HuH-7 (cell line): ENCODE measurements at regions not wholly inside any gene's neighbourhood (a gene's known extent, or its start where the extent isn't known, plus 50 kb on each side); places are given as distances from the start of the nearest gene placed in this dataset.

Experiments used
- DNase-seq: peaks from one replicate; pipeline ENCODE4 v3.0.0; 2011; ENCODE audit warnings: low spot score

DNA sequence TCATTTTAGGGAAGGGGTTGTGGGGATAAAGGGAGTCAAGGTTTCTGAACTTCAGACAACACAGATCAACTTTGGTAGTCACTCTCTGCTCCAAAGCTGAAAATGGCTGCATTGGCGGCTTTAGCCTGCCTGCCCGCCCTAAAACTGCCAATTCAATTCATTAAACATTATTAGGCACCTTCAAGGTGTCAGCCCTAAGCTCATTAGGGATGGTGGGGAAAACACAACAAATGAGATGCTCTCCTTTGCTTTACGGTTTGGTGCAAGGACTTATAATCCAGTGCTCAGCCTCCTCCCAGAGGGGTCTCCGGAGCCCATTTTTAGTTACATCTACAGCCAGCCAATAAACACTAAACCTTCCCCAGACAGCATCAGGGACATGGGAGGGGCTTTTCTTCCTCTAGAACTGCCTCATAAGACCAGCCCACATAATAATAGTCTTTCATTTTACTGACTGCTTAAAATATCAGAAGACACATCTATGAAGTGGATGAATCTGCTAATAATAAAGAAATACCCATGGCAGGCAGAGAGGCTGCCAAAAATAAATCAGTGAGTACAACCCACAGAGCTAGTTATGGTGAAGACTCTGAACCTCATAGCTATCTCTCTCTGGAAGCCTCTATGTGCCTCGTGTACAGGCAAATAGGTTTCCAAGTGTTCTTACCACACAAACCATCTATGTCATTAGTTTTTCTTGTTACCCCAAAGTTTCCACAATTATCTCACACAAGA lies 102.8 kb upstream of the NCAM1 start:
- DNase-seq, result no peak

DNA sequence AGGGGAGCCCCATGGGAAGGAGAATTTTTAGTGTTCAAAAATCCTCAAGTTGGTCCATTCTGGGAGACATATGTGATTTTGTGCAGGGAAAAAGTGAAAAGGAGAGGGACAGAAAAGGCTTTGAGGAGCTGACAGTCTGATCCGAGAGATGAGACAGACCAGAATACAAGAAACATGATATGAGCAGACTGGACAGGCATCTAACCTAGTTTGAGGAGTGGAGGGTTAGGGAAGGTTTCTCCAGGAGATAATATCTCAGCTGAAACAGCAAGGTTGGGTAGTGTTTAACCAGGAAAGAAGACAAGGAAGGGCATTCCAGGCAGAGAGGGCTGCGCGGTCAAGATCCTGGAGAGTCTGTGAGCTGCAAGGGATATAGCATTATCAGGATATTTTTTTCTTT lies 101.4 kb upstream of the NCAM1 start:
- no peak for DNase-seq

DNA sequence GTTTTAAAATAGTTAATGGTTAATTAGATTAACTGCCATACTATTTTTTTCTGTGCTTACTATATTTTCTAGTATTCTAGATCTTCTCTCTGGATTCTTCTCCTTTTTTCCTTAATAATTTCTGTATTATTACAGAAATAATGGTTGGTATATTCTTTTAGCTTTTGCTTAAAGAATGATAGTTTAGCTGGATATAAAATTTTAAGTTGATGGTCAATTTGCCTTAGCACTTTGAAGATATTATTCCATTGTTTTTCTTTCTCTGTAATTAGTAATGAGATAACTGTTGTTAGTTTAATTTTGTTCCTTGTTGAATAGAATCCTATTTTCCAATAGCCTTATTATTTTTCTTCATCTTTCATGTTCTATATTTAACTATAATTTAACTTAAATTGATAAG lies 99.9 kb upstream of the NCAM1 start:
- no peak for DNase-seq

DNA sequence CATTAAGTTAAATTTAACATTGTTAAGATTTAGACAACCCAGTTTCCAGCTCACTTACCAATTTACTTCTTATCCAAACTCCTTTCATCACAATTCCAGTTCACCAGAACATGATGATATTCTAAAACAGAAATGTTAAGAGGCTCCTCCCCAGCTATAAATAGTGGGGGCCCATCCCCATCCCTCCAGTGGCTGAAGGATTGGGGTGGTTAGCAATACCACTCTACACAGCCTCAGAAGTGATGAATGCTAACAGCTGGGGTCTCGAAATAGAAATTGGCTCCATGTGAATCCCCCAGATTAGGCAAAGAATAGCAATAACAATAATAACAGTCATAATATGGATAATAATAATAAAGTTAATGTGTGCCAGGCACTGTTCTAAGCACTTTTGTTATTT lies 97.9 kb upstream of the NCAM1 start:
- no peak for DNase-seq

DNA sequence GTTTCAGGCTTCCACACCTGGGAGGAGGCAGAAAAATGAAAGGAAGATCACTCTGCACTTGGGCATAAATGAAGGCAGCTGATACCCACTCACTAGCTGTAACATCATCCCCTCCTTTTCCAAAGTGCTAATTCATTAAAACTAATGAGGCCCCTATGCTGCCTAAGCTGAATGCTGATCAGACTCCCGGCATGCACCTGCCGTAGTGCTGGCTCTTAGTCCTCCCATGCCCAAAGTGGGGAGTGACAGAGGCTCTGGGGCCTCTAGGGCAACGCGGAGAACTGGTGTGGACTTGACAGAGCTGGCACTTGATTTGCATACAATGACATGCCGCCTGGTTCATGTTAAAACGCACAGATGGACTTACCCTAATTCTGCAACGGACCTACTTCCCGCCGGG lies 96.5 kb upstream of the NCAM1 start:
- DNase-seq, result no peak

- no peak for DNase-seq
Observed at GRCh38 chr11:112871909-112872500, 89.2 kb upstream of the NCAM1 start.

GRCh38 chr11:112874980-112875379 lies 86.2 kb upstream of the NCAM1 start:
- DNase-seq, result no peak

- no peak for DNase-seq
Observed at GRCh38 chr11:112877581-112877980, 83.6 kb upstream of the NCAM1 start.

DNA sequence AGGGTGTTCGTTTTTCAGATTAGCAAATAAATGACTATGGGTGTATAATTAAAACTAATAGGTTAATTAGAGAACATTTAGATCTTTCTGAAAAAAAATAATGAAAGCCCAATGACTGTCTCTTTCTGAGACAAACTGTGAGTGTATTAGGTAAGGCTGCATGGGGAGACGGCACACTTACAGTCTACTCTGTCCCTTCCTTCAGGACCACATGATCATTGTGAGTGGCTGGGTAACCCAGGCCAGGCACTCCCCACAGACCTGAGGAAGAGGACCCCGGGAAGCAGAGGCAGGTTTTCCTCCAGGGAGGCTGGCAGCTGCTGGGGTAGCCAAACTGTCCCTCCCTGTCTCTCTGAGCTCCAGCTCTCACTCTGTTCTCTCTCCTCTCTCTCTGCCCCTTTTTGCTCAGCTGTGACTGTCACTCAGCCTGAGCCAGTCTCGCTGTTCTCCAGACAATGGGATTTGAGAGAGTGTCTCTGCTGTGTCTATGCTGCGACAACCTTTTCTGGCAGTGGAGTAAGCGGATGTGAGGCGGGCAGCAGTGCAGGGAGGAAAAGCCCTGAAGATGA lies 83.1 kb upstream of the NCAM1 start:
- no peak for DNase-seq

DNA sequence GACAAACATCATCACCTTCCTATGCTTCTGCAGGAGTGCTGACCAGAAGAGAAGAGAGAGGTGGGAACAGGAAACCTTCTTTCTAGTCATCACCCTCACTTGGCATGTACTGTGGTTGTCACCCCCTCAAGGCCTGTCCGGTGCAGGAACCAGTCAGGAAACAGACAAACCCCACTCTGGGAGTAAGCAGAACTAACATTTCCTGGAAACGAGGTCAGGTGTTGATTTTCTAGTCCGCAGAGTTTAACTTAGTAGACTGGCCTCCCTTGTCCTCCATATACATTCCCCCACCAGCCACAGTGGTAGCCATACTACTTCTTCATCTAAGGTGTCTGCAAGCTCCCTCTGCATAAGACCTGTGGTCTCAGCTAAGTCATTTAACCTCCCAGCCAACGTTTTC lies 80.7 kb upstream of the NCAM1 start:
- DNase-seq, result no peak

DNA sequence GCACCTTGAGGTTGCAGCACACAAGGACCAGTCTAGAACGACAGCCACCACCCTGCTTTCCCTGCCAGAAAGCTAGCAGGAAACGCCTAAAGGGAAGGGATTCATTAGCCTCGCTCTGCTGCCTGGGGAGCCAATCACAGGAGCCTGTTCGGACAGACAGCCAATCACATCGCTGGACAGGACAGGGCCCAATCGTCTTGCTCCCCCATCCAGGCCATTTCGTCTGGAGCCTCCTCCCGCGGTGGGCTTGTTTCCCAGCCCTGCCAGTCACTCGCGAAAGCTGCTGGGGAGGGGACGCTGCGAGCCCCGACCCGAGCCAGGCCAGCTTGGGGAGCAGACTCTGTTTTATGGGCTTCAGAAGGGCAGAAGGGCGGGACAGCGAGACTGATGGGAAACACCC lies 79.8 kb upstream of the NCAM1 start:
- DNase-seq, result no peak

GRCh38 chr11:112882494-112883381 lies 78.5 kb upstream of the NCAM1 start:
- DNase-seq, result no peak

DNA sequence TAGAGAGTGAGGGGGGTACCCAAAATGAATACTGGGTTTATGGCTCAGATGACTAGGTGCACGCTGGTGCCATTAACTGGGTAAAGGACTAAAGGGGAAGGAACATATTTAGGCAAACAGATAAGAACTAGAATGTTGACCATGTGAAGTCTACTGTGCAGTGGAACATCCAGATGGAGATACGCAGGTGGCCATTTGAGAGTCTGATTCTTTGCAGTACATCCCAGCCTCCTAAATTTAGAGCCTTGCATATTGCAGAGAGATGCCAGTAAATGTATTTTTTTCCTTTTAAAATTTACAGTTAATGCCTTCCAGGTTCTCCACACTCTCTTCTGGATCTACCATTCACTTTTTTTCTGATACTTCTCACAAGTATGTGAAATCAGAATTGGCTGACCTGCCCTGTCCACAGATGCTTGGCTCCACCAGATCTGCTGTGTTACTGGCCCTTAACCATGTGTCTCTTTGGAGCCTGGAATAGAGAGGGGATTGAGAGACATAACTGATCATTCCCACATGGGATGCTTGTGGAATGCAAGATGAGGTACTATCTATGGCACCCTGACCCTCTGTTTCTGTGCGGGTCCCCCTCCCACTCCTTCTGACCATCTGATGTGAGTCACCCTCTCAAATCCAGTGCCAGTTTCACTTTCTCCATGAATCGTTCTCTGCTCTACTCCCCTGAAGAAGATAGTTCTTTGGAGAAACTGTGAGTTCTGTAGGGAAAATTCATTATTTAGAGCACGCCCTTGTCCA lies 77.0 kb upstream of the NCAM1 start:
- no peak for DNase-seq

DNA sequence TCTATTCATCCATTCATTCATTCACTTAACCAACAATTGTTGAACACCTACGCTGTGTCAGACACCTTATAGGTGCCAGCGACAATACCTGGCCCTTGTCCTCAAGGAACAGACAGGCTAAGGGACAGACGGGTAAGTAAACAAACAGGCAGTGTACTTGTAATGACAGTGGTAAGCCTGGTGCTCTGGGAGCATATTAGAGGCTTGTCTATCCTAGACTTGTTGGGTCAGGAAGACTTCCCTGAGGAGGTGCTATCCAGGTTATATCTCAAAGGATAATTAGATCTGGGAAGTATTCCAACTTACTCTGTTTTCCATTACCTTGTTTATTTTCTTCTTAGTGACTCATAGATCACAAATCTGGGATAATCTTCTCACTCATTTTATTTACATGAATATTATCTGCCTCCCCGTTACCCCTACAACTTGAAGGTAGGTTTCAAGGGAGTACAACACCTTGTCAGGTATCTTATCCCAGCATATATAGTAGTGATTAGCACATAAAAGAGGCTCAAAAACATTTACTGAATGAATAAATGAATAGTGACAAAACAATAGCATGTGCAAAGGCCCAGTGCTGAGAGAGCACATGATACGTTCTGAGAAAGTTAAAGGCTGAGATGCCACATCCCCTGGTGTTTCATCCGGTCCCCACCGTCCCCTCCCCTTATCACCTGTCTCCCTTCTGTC lies 75.3 kb upstream of the NCAM1 start:
- DNase-seq, result no peak

GRCh38 chr11:112886434-112887370 lies 74.5 kb upstream of the NCAM1 start:
- no peak for DNase-seq

DNA sequence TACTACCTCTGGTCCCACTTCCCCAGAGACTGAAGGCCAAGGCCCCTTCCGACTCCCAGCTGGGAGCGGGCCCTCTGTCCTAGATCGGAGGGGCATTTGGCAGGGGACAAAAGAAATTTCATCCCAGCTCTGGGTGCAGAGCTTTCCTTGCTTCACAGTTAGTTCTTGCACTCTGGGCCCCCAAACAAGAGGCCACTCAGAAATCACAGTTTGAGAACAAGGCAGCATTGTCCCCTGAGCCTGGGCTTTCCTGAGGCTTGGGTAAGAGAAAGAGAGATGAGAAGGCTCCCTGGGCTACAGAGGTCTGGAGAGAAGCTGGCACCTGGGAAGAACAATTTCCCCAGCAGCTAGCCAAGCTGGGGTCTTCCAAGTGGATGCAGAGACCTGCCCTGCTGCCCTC lies 71.8 kb upstream of the NCAM1 start:
- DNase-seq, result no peak

GRCh38 chr11:112899235-112900006 lies 61.8 kb upstream of the NCAM1 start:
- DNase-seq, result no peak

- no peak for DNase-seq
Observed at GRCh38 chr11:112901924-112902323, 59.3 kb upstream of the NCAM1 start.

DNA sequence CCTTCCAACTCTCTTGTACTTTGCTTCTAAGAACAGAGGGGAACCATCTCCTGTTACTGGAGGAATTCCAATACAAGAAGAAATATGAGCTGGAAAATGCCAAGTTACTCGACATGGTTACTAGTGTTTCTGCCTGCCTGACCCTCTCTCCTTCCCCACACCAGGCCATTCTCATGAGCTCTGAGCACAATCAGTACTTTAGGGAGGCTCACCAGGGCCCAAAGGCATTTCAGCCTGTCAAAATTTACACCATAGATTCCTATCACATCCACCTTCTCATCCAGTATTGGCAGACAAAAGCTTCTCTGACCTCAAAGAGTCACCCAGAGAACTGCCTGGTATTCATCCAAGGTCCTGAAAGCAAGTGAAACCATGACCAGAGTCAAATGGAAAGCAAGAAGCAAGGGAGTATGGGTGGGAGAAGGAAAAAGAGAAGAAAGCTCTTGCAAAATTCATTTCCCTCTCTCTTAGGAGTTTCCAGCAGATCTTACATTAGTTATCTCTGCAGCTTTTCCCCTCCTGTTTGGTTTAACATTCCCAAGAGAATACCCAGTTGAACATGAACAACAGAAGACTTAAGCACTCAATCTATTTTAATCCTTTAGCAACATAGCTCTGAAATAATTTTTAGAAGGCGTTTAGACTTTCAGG lies 58.7 kb upstream of the NCAM1 start:
- no peak for DNase-seq
